ENCODE measurements at regions not wholly inside any gene's neighbourhood (a gene's known extent, or its start where the extent isn't known, plus 50 kb on each side); places are given as distances from the start of the nearest gene placed in this dataset.
A peak's percentile ranks its signal among the peaks of the same experiment; 100 is the strongest.
"Not testable (repeated sequence)": the region's sequence is repeated elsewhere in the genome, so short reads cannot be mapped to it uniquely, and the experiment has no call there.

- intact Hi-C loops (cut with DNase I), result no loop called here
- DNase-seq (ENCODE audit: low spot score) (no peak), ATAC-seq (no peak)
Measured at GRCh38 chr17:70274255-70274654, 104.9 kb downstream of the KCNJ2 start.

GRCh38 chr17:70276906-70277305 is 107.6 kb downstream of the KCNJ2 start:
- ATAC-seq (no peak), DNase-seq (ENCODE audit: low spot score) (no peak)
- intact Hi-C loops (cut with DNase I), result no loop called here

- intact Hi-C loops (cut with DNase I), result no loop called here
- no peak for DNase-seq (ENCODE audit: low spot score)
- no peak for ATAC-seq
Measured at GRCh38 chr17:70278844-70279462, 109.6 kb downstream of the KCNJ2 start.

GRCh38 chr17:70286391-70286790 is 117.1 kb downstream of the KCNJ2 start:
- ATAC-seq (no peak), DNase-seq (ENCODE audit: low spot score) (no peak)
- intact Hi-C loops (cut with DNase I), result no loop called here

- DNase-seq (ENCODE audit: low spot score) (no peak), ATAC-seq (no peak)
- intact Hi-C loops (cut with DNase I), result no loop called here
Measured at GRCh38 chr17:70288540-70289290, 119.4 kb downstream of the KCNJ2 start.

- no peak for ATAC-seq
Measured at GRCh38 chr17:70290770-70291169, 121.4 kb downstream of the KCNJ2 start.

GRCh38 chr17:70292366-70292765 is 123.0 kb downstream of the KCNJ2 start:
- ATAC-seq (no peak), DNase-seq (ENCODE audit: low spot score) (no peak)
- intact Hi-C loops (cut with DNase I), result no loop called here

More at GRCh38 chr17:70290770-70291169, 121.4 kb downstream of the KCNJ2 start:
- no peak for DNase-seq (ENCODE audit: low spot score)
- intact Hi-C loops (cut with DNase I), result no loop called here

- ATAC-seq; intact Hi-C loops (cut with DNase I); DNase-seq (ENCODE audit: low spot score): not testable (repeated sequence)
Measured at GRCh38 chr17:70293564-70294310, 124.4 kb downstream of the KCNJ2 start.

GRCh38 chr17:70295329-70295728 is 126.0 kb downstream of the KCNJ2 start:
- DNase-seq (ENCODE audit: low spot score) (no peak), ATAC-seq (peak; percentile 52)
- intact Hi-C loops (cut with DNase I), result no loop called here

GRCh38 chr17:70295731-70296130 is 126.4 kb downstream of the KCNJ2 start:
- intact Hi-C loops (cut with DNase I), result no loop called here
- DNase-seq (ENCODE audit: low spot score), result no peak
- ATAC-seq, result no peak

- DNase-seq (ENCODE audit: low spot score) (no peak), ATAC-seq (no peak)
- intact Hi-C loops (cut with DNase I), result no loop called here
Measured at GRCh38 chr17:70296456-70296855, 127.1 kb downstream of the KCNJ2 start.

- ATAC-seq (no peak), DNase-seq (ENCODE audit: low spot score) (no peak)
- intact Hi-C loops (cut with DNase I), result no loop called here
Measured at GRCh38 chr17:70297397-70297796, 128.1 kb downstream of the KCNJ2 start.

- DNase-seq (ENCODE audit: low spot score) (no peak), ATAC-seq (no peak)
- intact Hi-C loops (cut with DNase I), result no loop called here
Measured at GRCh38 chr17:70298929-70299531, 129.7 kb downstream of the KCNJ2 start.

GRCh38 chr17:70307430-70308225 is 138.3 kb downstream of the KCNJ2 start:
- ATAC-seq, result no peak
- intact Hi-C loops (cut with DNase I), result no loop called here

GRCh38 chr17:70308618-70309017 is 139.3 kb downstream of the KCNJ2 start:
- ATAC-seq (no peak), DNase-seq (ENCODE audit: low spot score) (no peak)
- intact Hi-C loops (cut with DNase I), result no loop called here

More at GRCh38 chr17:70307430-70308225, 138.3 kb downstream of the KCNJ2 start:
- DNase-seq (ENCODE audit: low spot score), result no peak

GRCh38 chr17:70310221-70310672 is 140.9 kb downstream of the KCNJ2 start:
- ATAC-seq, result no peak
- no peak for DNase-seq (ENCODE audit: low spot score)
- intact Hi-C loops (cut with DNase I), result no loop called here

- intact Hi-C loops (cut with DNase I), result no loop called here
- no peak for DNase-seq (ENCODE audit: low spot score)
- ATAC-seq, result no peak
Measured at GRCh38 chr17:70313086-70313852, 143.9 kb downstream of the KCNJ2 start.

GRCh38 chr17:70314096-70314495 is 144.8 kb downstream of the KCNJ2 start:
- ATAC-seq (no peak), DNase-seq (ENCODE audit: low spot score) (no peak)
- intact Hi-C loops (cut with DNase I), result no loop called here

Measured in sciatic nerve (tissue), 2 donors.